ENCODE measurements at regions not wholly inside any gene's neighbourhood (a gene's known extent, or its start where the extent isn't known, plus 50 kb on each side); places are given as distances from the start of the nearest gene placed in this dataset.

- no peak for DNase-seq (ENCODE audit: extremely low read depth, low read depth)
- no peak overlapping the region for H3K4me3 ChIP-seq (replicated peaks; ENCODE audit: low read depth, low read length)
- TF ChIP-seq CTCF (IDR thresholded peaks at IDR 0.05; ENCODE audit: low read depth, low read length, missing control alignments) = no peak
These were observed 537.1 kb upstream of the AMELY start for GRCh38 chrY:7448687-7449086.

- H3K4me3 ChIP-seq (replicated peaks; ENCODE audit: low read depth, low read length) = no peak overlapping the region
- TF ChIP-seq CTCF (IDR thresholded peaks at IDR 0.05; ENCODE audit: low read depth, low read length, missing control alignments) = no peak
- DNase-seq (ENCODE audit: extremely low read depth, low read depth) = no peak
These were observed 536.4 kb upstream of the AMELY start for GRCh38 chrY:7447881-7448516.

DNA sequence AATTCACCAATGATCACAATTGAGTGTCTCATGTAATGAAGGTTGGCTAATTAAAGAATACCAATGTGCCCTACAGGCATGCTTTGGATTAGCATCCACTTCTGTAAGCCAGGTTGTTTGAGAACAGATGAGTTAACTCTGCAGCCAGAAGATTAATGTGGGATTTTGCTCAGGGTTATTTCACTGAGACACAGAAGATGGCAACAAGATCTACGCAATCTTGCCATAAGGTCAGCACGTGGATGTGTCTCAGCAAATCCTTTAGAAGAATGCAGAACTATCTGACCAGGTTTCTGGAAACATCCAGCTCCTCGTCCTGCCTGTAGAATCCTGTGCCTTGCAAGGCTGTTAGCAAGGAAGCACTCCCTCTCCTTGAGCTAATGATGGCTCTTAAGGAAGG, 532.6 kb upstream of the AMELY start:
- no peak for DNase-seq (ENCODE audit: extremely low read depth, low read depth)
- H3K4me3 ChIP-seq (replicated peaks; ENCODE audit: low read depth, low read length) = no peak overlapping the region
- TF ChIP-seq CTCF (IDR thresholded peaks at IDR 0.05; ENCODE audit: low read depth, low read length, missing control alignments) = no peak

GRCh38 chrY:7440796-7441530, 529.4 kb upstream of the AMELY start:
- no peak overlapping the region for H3K4me3 ChIP-seq (replicated peaks; ENCODE audit: low read depth, low read length)
- no peak for TF ChIP-seq CTCF (IDR thresholded peaks at IDR 0.05; ENCODE audit: low read depth, low read length, missing control alignments)
- no peak for DNase-seq (ENCODE audit: extremely low read depth, low read depth)

- no peak for DNase-seq (ENCODE audit: extremely low read depth, low read depth)
- TF ChIP-seq CTCF (IDR thresholded peaks at IDR 0.05; ENCODE audit: low read depth, low read length, missing control alignments) = no peak
- no peak overlapping the region for H3K4me3 ChIP-seq (replicated peaks; ENCODE audit: low read depth, low read length)
These were observed 525.5 kb upstream of the AMELY start for GRCh38 chrY:7437086-7437485.

GRCh38 chrY:7433817-7434809, 522.6 kb upstream of the AMELY start:
- peak; percentile 76 for DNase-seq (ENCODE audit: extremely low read depth, low read depth)
- H3K4me3 ChIP-seq (replicated peaks; ENCODE audit: low read depth, low read length) = no peak overlapping the region
- no peak for TF ChIP-seq CTCF (IDR thresholded peaks at IDR 0.05; ENCODE audit: low read depth, low read length, missing control alignments)
